ENCODE measurements at regions not wholly inside any gene's neighbourhood (a gene's known extent, or its start where the extent isn't known, plus 50 kb on each side); places are given as distances from the start of the nearest gene placed in this dataset.

- TF ChIP-seq POLR2AphosphoS5 (IDR thresholded peaks at IDR 0.05; ENCODE audit: low read depth, low read length) (no peak), SIN3A (IDR thresholded peaks at IDR 0.05; ENCODE audit: borderline replicate concordance, insufficient read depth, low read length) (no peak), TAF1 (IDR thresholded peaks at IDR 0.05; ENCODE audit: borderline replicate concordance, insufficient read depth, low read length) (no peak), FOXP2 (optimal IDR thresholded peaks at IDR 0.05; ENCODE audit: borderline replicate concordance, extremely low read depth, extremely low read length, insufficient read depth) (no peak)
- TF ChIP-seq, protein P1, sequence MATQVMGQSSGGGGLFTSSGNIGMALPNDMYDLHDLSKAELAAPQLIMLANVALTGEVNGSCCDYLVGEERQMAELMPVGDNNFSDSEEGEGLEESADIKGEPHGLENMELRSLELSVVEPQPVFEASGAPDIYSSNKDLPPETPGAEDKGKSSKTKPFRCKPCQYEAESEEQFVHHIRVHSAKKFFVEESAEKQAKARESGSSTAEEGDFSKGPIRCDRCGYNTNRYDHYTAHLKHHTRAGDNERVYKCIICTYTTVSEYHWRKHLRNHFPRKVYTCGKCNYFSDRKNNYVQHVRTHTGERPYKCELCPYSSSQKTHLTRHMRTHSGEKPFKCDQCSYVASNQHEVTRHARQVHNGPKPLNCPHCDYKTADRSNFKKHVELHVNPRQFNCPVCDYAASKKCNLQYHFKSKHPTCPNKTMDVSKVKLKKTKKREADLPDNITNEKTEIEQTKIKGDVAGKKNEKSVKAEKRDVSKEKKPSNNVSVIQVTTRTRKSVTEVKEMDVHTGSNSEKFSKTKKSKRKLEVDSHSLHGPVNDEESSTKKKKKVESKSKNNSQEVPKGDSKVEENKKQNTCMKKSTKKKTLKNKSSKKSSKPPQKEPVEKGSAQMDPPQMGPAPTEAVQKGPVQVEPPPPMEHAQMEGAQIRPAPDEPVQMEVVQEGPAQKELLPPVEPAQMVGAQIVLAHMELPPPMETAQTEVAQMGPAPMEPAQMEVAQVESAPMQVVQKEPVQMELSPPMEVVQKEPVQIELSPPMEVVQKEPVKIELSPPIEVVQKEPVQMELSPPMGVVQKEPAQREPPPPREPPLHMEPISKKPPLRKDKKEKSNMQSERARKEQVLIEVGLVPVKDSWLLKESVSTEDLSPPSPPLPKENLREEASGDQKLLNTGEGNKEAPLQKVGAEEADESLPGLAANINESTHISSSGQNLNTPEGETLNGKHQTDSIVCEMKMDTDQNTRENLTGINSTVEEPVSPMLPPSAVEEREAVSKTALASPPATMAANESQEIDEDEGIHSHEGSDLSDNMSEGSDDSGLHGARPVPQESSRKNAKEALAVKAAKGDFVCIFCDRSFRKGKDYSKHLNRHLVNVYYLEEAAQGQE (IDR thresholded peaks at IDR 0.05; ENCODE audit: insufficient read depth in 1 of 2, low read depth in 2 of 2, low read length in 2 of 2) = no peak
Observed at GRCh38 chr4:77344001-77344400, 187.0 kb downstream of the CCNG2 start.

Measured in PFSK-1 (cell line).